Adrenal gland (tissue), 9 donors: ENCODE measurements at regions not wholly inside any gene's neighbourhood (a gene's known extent, or its start where the extent isn't known, plus 50 kb on each side); places are given as distances from the start of the nearest gene placed in this dataset.
A peak's percentile ranks its signal among the peaks of the same experiment; 100 is the strongest.

Source experiments
- DNase-seq, 7 donors: peaks; one replicate each; pipeline ENCODE4 v3.0.0-alpha.2; 2019 to 2020
- H3K27ac ChIP-seq, 5 donors: fragments of 200-600 bp; sonication (generic) in 4 of 5; 1 replicate in 3 of 5; 2 replicates in 2 of 5; pipeline versions ENCODE4 v1.5.1 to v1.8.0; 2016 to 2020; ENCODE audit warnings: mild to moderate bottlenecking in 1 of 5
- H3K27me3 ChIP-seq: fragments of 200-600 bp; 2 replicates; pipeline ENCODE4 v1.8.0; 2021
- H3K36me3 ChIP-seq, 2 donors: fragments of 200-600 bp; replicated peaks in 1 of 2; 1 replicate in 1 of 2; 2 replicates in 1 of 2; pipeline versions ENCODE4 v1.5.1 to v1.8.0; 2018 to 2022
- H3K4me1 ChIP-seq, 2 donors: fragments of 200-600 bp; replicated peaks in 1 of 2; 1 replicate in 1 of 2; 2 replicates in 1 of 2; pipeline versions ENCODE4 v1.5.1 to v1.8.0; 2018 to 2021
- H3K4me3 ChIP-seq, 4 donors: fragments of 200-600 bp; sonication (generic) in 3 of 4; one replicate each; pipeline ENCODE4 v1.5.1; 2016 to 2018
- H3K9me3 ChIP-seq, 3 donors: fragments of 200-600 bp; sonication (generic) in 1 of 3; replicated peaks in 1 of 3; 1 replicate in 2 of 3; 2 replicates in 1 of 3; pipeline versions ENCODE4 v1.5.1 to v1.8.0; 2016 to 2021
- CTCF ChIP-seq, 6 experiments: fragments of 450-650 bp in 4 of 6; fragments of 200-600 bp in 2 of 6; sonication (generic) in 1 of 6; IDR thresholded peaks; 1 replicate in 5 of 6; 2 replicates in 1 of 6; pipeline versions ENCODE4 v1.5.1 to v1.8.0; 2016 to 2021; ENCODE audit warnings: antibody characterized with exemption in 6 of 6, mild to moderate bottlenecking in 2 of 6, moderate library complexity in 1 of 6
- POLR2A ChIP-seq, 2 donors: fragments of 450-650 bp; IDR thresholded peaks; one replicate each; pipeline ENCODE4 v1.6.1; 2017; ENCODE audit warnings: antibody characterized with exemption in 2 of 2, mild to moderate bottlenecking in 2 of 2, moderate library complexity in 1 of 2
- WGBS, 4 donors: extraction: QIAGEN DNeasy Blood & Tissue Kit in 2 of 4; methylation state at CpG; one replicate each; pipeline versions ENCODE4 v1.1.5 to v1.1.7; 2013 to 2017; 5-methylcytosine and 5-hydroxymethylcytosine counted together
- intact Hi-C, 2 donors: fragments of 100-400 bp; cut with DNase I; formaldehyde crosslinking; loops; one replicate each; pipeline versions ENCODE4 v1.14.1 to v1.15.0; 2022 to 2023
- donor health status: healthy with polysubstance abuse.
- donor health status: Bipolar disorder and iron deficiency.
- donor health status: DM: yes; HTN: yes; CAD: no.
- donor health status: DM: no; HTN: no; CAD: no.
- donor health status: DM: no; HTN: no; CAD: no.

- H3K27ac ChIP-seq, result no peak overlapping the region
- no peaks in the 10 kb centered on the region for H3K27me3 ChIP-seq
- H3K4me1 ChIP-seq, result no peaks in the 10 kb centered on the region
- no peak overlapping the region for H3K4me3 ChIP-seq
- no peaks in the 10 kb centered on the region for H3K36me3 ChIP-seq
- WGBS, 4 donors, result 50 to 58% (median 53%) methylated on average over 6 of the region's 6 CpGs
- no peaks in the 10 kb centered on the region for H3K9me3 ChIP-seq
- intact Hi-C loops, result no loop called here
- TF ChIP-seq CTCF (IDR thresholded peaks at IDR 0.05), result no peak
- no peak for TF ChIP-seq POLR2A (IDR thresholded peaks at IDR 0.05)
- no peak for DNase-seq
Observed at GRCh38 chr15:23839893-23840474, 152.9 kb upstream of the NDN start.

GRCh38 chr15:23846218-23846617, 159.1 kb upstream of the NDN start:
- TF ChIP-seq POLR2A (IDR thresholded peaks at IDR 0.05), result no peak
- Histone ChIP-seq H3K9me3 (no peaks in the 10 kb centered on the region), H3K36me3 (no peaks in the 10 kb centered on the region), H3K4me1 (no peaks in the 10 kb centered on the region), H3K4me3 (no peak overlapping the region), H3K27ac (no peak overlapping the region), H3K27me3 (no peaks in the 10 kb centered on the region)
- WGBS, 4 donors, result 32 to 36% (median 34%) methylated on average over 3 of the region's 3 CpGs
- intact Hi-C loops, result no loop called here
- DNase-seq, result no peak

- intact Hi-C loops, result no loop called here
- 61 to 76% (median 69%) methylated on average over 6 of the region's 6 CpGs for WGBS, 4 donors
Observed at GRCh38 chr15:23850666-23851065, 163.6 kb upstream of the NDN start.

GRCh38 chr15:23851921-23852320, 164.8 kb upstream of the NDN start:
- no peaks in the 10 kb centered on the region for H3K36me3 ChIP-seq
- no peaks in the 10 kb centered on the region for H3K4me1 ChIP-seq
- 41 to 75% (median 52%) methylated on average over 2 of the region's 2 CpGs for WGBS, 4 donors
- no peaks in the 10 kb centered on the region for H3K27me3 ChIP-seq
- DNase-seq, result no peak
- H3K27ac ChIP-seq, result no peak overlapping the region
- TF ChIP-seq POLR2A (IDR thresholded peaks at IDR 0.05) (no peak), CTCF (IDR thresholded peaks at IDR 0.05) (no peak)
- no peaks in the 10 kb centered on the region for H3K9me3 ChIP-seq
- intact Hi-C loops, result no loop called here
- no peak overlapping the region for H3K4me3 ChIP-seq

More at GRCh38 chr15:23850666-23851065, 163.6 kb upstream of the NDN start:
- Histone ChIP-seq H3K4me3 (no peak overlapping the region), H3K4me1 (no peaks in the 10 kb centered on the region), H3K27me3 (no peaks in the 10 kb centered on the region), H3K36me3 (no peaks in the 10 kb centered on the region), H3K9me3 (no peaks in the 10 kb centered on the region), H3K27ac (no peak overlapping the region)
- TF ChIP-seq POLR2A (IDR thresholded peaks at IDR 0.05) (no peak), CTCF (IDR thresholded peaks at IDR 0.05) (no peak)
- no peak for DNase-seq

GRCh38 chr15:23853286-23853685, 166.2 kb upstream of the NDN start:
- Histone ChIP-seq H3K27ac (no peak overlapping the region), H3K9me3 (no peaks in the 10 kb centered on the region), H3K4me3 (no peak overlapping the region), H3K27me3 (no peaks in the 10 kb centered on the region), H3K36me3 (no peaks in the 10 kb centered on the region), H3K4me1 (no peaks in the 10 kb centered on the region)
- TF ChIP-seq CTCF (IDR thresholded peaks at IDR 0.05) (no peak), POLR2A (IDR thresholded peaks at IDR 0.05) (no peak)
- WGBS, 4 donors, result 33 to 68% (median 50%) methylated on average over 1 of the region's 1 CpG
- DNase-seq, result peak in 1 of 7 donors; percentile 13
- intact Hi-C loops, result no loop called here
